Endothelial cell (in vitro differentiated cells): ENCODE measurements at regions not wholly inside any gene's neighbourhood (a gene's known extent, or its start where the extent isn't known, plus 50 kb on each side); places are given as distances from the start of the nearest gene placed in this dataset.

Experiments used
- DNase-seq: peaks from one replicate; pipeline ENCODE4 v3.0.0; 2021; ENCODE audit warnings: low spot score
- H3K27ac Mint-ChIP-seq: one replicate; pipeline ENCODE4 v1.8.0; 2021; ENCODE audit warnings: mixed read lengths, inconsistent platforms; ENCODE audit not compliant: unreplicated experiment
- H3K27me3 Mint-ChIP-seq: one replicate; pipeline ENCODE4 v1.8.0; 2021; ENCODE audit warnings: mild to moderate bottlenecking, moderate library complexity, mixed read lengths, inconsistent platforms; ENCODE audit not compliant: unreplicated experiment
- H3K36me3 Mint-ChIP-seq: one replicate; pipeline ENCODE4 v1.8.0; 2021; ENCODE audit warnings: mild to moderate bottlenecking, low read depth, mixed read lengths, inconsistent platforms; ENCODE audit not compliant: unreplicated experiment
- H3K4me1 Mint-ChIP-seq: one replicate; pipeline ENCODE4 v1.8.0; 2021; ENCODE audit warnings: mild to moderate bottlenecking, mixed read lengths, inconsistent platforms; ENCODE audit not compliant: unreplicated experiment
- H3K4me3 Mint-ChIP-seq: one replicate; pipeline ENCODE4 v1.8.0; 2021; ENCODE audit warnings: mild to moderate bottlenecking, mixed read lengths, inconsistent platforms; ENCODE audit not compliant: unreplicated experiment
- H3K9me3 Mint-ChIP-seq: one replicate; pipeline ENCODE4 v1.8.0; 2021; ENCODE audit warnings: mixed read lengths, inconsistent platforms; ENCODE audit not compliant: unreplicated experiment
- TF ChIP-seq, protein P1 (sequence below): fragments of 200-600 bp; sonication (generic); IDR thresholded peaks from one replicate; pipeline ENCODE4 v1.5.0; 2021; ENCODE audit warnings: antibody characterized with exemption; ENCODE audit not compliant: unreplicated experiment

DNA sequence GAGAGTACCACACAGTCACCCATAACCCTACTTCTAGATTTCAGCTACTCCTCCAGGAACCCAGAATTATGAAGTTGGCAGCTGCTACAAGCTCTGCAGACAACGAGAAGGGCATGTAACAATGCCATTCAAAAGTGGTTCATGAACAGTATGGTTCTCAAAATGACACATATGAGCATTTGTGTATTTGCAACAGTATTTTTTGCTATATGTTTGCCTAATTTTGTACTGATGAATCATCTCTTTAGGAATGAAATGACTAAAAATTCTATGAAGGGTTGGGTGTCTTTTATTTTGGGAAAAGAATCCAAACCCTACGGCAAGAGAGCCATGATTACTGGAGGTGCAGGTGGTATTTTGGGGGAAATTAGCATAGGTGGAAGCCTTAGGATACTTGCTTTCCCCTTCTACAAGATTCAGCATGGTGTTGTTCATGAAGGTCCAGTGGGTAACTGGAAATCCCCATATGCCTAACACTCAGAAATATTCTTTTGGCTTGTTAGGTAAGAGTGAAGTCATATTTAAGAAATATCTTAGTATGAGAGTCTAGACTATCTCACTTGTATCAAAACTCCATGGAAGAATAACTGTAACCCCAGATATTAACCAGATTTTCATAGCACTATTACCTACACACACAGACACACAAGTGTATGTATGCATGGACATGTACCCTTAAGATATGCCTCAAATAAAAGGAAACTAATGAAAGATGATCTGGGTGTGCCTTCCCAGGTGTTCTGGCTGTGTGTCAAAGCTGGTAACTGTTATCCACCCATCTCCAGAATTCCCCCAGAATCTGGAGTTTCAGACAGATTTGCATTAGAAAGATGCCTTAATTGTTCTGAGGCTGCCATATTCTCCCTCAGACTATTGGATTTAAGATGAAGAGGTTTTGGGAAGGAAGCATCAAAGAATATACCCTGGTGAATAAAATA, 688.2 kb upstream of the SOX9 start:
- Mint-ChIP-seq H3K36me3 (no peaks in the 10 kb centered on the region), H3K27ac (no peak overlapping the region), H3K4me1 (no peaks in the 10 kb centered on the region), H3K27me3 (peaks cover 3% of the 10 kb centered on the region), H3K9me3 (no peaks in the 10 kb centered on the region), H3K4me3 (no peak overlapping the region)
- TF ChIP-seq, protein P1, sequence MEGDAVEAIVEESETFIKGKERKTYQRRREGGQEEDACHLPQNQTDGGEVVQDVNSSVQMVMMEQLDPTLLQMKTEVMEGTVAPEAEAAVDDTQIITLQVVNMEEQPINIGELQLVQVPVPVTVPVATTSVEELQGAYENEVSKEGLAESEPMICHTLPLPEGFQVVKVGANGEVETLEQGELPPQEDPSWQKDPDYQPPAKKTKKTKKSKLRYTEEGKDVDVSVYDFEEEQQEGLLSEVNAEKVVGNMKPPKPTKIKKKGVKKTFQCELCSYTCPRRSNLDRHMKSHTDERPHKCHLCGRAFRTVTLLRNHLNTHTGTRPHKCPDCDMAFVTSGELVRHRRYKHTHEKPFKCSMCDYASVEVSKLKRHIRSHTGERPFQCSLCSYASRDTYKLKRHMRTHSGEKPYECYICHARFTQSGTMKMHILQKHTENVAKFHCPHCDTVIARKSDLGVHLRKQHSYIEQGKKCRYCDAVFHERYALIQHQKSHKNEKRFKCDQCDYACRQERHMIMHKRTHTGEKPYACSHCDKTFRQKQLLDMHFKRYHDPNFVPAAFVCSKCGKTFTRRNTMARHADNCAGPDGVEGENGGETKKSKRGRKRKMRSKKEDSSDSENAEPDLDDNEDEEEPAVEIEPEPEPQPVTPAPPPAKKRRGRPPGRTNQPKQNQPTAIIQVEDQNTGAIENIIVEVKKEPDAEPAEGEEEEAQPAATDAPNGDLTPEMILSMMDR, result no peak
- DNase-seq, result no peak

DNA sequence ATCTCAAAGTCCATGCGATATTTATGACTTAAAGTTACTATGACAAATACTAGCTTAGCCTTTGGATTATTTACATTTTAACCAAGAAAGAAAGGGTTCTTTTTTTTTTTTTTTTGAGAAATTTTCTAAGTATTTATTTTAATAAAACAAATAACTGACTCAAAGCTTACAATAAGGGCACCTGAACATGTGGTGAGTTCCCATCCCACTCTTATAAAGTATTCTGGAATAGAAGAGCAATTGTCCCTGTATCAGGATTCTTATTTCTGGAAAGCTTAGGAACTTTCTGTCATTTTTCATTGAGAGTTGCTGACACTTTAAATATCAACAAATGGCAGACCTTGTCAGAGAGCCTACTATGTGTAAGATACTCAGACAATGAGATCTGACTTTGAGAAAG, 686.1 kb upstream of the SOX9 start:
- no peak overlapping the region for H3K4me3 Mint-ChIP-seq
- H3K36me3 Mint-ChIP-seq, result no peaks in the 10 kb centered on the region
- no peaks in the 10 kb centered on the region for H3K4me1 Mint-ChIP-seq
- H3K27me3 Mint-ChIP-seq, result peaks cover 3% of the 10 kb centered on the region
- TF ChIP-seq, protein P1, result no peak
- no peaks in the 10 kb centered on the region for H3K9me3 Mint-ChIP-seq
- H3K27ac Mint-ChIP-seq, result no peak overlapping the region
- no peak for DNase-seq

DNA sequence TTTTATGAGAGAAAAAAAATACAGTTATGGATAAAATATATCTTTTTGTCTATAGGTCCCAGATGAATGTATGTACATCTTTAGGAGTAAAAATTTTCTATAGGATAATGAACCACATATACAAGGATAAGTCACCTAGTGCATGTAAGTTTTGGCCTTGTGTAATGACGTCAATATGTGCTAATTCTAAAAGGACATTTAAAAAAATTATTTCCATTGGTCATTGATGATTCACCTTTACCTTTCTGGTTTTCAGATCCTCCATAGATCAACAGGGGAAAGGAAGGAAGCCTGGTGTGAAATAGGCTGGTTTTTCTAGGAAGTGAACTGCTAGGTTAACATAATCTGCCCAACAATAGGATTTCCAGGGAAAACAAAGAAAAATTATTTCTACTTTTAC, 684.3 kb upstream of the SOX9 start:
- Mint-ChIP-seq H3K4me1 (no peaks in the 10 kb centered on the region), H3K27me3 (peaks cover 3% of the 10 kb centered on the region), H3K4me3 (no peak overlapping the region), H3K27ac (no peak overlapping the region), H3K36me3 (no peaks in the 10 kb centered on the region), H3K9me3 (no peaks in the 10 kb centered on the region)
- TF ChIP-seq, protein P1, result no peak
- no peak for DNase-seq

DNA sequence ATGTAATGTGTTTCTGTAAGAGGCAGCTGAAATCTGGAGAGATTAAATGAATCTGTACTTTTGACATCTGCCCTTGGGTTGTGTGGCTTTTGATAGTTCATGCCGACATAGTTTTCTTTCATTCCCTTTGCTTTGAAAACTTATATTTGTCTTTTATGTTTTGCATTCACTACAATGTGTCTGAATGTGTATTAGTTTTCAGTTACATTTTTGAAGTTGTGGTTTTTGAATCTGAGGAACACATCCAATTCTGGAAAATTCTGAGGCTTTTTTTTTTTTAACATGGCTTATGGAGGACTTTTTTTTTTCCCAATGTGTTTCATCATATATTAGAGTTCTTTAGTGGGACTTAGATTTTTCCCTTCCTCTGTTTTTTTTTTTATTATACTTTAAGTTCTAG, 683.7 kb upstream of the SOX9 start:
- Mint-ChIP-seq H3K9me3 (no peaks in the 10 kb centered on the region), H3K4me3 (no peak overlapping the region), H3K36me3 (no peaks in the 10 kb centered on the region), H3K27me3 (peaks cover 3% of the 10 kb centered on the region), H3K27ac (no peak overlapping the region), H3K4me1 (no peaks in the 10 kb centered on the region)
- TF ChIP-seq, protein P1, result no peak
- DNase-seq, result no peak

DNA sequence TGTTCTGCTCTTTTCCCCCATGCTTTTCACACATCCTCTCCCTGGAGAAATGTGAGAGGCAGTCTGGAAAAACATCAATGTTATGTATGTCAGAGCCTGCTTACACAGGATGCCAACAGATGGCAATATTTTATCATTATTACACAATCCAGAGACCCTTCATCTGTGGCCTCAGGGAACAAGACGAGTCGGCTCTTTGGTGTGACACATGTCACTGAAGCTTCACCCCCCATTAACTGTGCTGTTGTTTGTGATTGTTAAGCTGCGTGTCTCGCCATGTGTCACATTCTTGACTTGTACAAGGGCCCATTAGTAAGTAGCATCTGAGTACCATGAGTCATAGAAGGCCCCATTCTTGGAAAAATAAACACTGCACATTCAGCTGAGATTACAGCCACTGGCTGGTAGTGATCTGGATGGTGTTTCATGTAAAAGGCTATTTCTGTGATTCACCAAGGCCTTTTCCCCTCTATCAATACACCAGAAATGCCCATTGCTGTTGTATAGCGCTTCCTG, 682.1 kb upstream of the SOX9 start:
- TF ChIP-seq, protein P1, result no peak
- Mint-ChIP-seq H3K27ac (no peak overlapping the region), H3K27me3 (peaks cover 3% of the 10 kb centered on the region), H3K36me3 (no peaks in the 10 kb centered on the region), H3K4me3 (no peak overlapping the region), H3K9me3 (no peaks in the 10 kb centered on the region), H3K4me1 (no peaks in the 10 kb centered on the region)
- DNase-seq, result no peak
